NCI-H446 treated with DMSO at 0.1 percent for 48 hours (cell line): ENCODE measurements at regions not wholly inside any gene's neighbourhood (a gene's known extent, or its start where the extent isn't known, plus 50 kb on each side); places are given as distances from the start of the nearest gene placed in this dataset.
"Not testable (repeated sequence)": the region's sequence is repeated elsewhere in the genome, so short reads cannot be mapped to it uniquely, and the experiment has no call there.

Experiments used
- DNase-seq: peaks from one replicate; lab custom pipeline; 2025; lab: John Stamatoyannopoulos, UW

DNA sequence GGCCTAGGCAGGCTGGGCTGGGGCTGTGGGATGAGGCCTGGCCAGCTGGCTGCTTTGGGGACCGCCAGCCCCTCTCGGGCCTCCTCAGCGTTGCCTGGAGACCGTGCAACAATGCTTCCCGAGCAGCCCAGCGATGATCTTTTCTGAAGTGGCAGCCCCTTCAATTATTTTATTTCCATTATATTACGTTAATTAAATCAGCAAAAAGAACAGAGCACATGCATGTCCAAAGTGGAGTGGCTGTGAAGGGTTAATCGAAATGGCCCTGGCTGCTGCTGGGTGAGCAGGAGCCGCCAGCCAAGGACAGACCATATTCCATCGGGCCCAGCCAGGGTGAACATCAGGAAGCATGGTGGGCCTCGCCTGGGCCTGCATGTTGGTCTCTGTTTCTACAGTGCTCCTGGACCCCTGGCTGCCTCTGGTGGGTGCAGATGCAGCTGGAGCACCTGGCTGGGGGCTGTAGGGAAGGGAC, 245.5 kb downstream of the MYCN start:
- no peak for DNase-seq

GRCh38 chr2:16184945-16185660, 244.8 kb downstream of the MYCN start:
- DNase-seq: no peak

GRCh38 chr2:16184341-16184890, 244.1 kb downstream of the MYCN start:
- DNase-seq: no peak

GRCh38 chr2:16183345-16183744, 243.0 kb downstream of the MYCN start:
- DNase-seq: no peak

DNA sequence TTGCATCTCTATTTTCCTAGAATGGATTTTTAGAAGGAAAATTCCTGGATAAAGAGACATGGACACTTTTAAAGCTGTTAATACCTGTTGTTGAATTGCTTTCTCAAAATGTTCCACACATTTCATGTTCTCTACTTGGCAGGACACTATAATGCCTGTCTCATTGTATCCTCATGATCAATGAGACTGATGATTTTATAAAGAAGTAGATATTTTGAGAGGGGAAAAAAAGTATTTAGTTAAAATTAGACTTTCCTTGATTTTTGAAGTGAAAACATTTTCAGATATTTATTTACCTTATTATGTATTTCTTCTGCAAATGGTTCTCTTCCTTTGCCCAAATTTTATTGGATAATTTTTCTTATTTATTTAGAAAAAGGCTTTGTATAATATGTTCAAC, 242.5 kb downstream of the MYCN start:
- DNase-seq: no peak

GRCh38 chr2:16182311-16182815, 242.0 kb downstream of the MYCN start:
- not testable (repeated sequence) for DNase-seq

DNA sequence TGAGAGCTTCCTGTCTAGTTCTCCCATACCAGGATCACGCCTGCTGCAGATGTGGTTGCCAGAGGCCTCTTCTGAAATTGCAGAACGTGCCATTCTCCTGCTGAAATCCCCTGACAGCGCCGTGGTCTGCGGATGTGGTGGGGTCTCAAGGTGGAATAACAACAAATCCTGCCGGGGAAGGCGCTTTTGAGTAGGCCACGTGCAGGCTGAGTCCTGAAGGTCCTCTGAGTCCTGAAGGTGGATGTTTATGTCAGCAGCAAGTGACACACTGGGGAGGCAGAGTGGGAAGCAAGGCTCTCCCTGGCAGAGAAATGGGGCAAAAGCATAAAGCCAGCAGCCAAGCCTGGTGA, 241.4 kb downstream of the MYCN start:
- no peak for DNase-seq

DNA sequence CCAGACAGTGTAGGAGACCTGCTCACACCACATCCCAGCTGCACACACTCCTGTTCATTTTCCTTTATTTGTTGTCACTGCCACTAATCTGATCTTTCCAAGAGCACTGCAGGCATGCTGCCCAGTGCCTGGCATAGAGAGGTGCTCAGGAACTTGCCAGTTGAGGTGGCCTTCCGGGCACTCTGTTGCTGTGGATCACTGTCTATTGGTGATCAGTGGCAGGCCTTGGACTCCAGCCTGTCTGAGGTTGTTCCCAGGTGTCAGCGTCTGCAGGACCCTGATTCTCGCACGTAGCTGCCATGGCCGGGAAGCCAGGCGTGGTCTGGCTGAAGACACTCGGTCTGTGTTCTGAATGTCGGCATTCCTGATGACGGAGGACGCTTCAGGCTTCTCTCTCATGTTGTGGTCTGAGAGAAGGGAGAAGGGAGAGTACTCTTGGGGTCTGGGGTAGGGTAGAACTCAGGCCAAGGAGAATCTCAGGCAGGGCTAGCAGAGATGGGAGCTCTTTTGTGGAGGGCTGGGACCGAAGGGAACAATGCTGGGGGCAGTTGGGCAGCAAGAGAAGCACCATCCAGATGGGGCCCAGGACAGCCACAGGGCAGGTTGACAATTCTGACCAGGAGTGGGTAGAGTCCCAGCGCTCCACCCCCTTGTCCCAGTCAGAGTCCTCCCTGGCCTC, 240.9 kb downstream of the MYCN start:
- no peak for DNase-seq

DNA sequence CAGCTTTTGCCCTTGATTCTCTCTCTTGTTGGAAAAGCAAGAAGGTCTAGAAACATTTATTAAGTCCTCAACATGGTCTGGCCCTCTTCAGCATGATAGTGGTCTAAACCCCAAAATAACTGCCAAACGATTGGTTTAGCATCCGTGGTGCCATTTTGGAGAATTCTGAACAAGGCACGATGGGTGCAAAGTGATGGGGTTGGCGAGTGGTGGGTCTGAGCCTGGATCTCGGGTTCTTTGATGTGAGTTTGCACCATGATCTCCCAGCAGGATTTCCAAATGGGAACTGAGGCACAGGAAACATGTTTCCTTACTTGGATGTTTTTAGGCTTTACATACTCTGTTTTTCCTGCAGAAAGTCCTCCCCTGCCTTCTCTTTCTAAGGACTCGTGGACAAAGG, 240.3 kb downstream of the MYCN start:
- DNase-seq: no peak

DNA sequence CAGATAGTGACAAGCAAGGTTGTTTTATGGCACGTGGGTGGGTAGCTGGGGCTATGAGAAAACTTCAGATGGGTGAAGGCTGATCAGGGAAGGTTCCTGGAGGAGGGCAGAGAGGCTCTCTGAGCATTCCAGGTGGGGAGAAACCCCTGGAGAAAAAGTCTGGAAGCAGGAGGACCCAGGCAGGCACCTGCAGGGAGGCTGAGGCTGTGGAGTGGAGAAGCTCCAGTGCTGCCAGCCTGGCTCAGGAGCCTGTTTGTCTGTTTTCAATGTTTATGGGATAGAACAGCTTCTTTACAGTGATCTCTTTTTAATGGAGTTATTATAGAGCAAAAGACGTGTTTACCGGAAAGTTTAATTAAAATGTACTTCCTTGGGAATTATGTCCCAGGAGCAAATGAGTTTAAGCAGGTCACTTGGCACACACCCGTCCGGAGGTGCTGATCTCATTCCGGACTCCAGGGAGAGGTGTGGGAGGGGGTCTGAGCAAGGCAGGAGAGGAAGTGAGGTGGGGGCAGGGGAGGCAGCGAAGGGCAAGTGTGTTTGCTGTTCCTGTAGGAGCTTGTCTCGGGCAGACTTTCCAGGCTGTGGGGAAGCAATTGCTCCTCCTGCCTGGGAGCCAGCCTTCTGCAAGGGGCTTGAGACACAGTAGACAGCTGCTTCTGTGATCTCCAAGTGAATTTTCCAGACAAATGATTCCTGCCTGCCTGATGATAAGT, 239.5 kb downstream of the MYCN start:
- no peak for DNase-seq

- no peak for DNase-seq
Measured at GRCh38 chr2:16178551-16179130, 238.3 kb downstream of the MYCN start.

GRCh38 chr2:16177671-16178180, 237.4 kb downstream of the MYCN start:
- no peak for DNase-seq

DNA sequence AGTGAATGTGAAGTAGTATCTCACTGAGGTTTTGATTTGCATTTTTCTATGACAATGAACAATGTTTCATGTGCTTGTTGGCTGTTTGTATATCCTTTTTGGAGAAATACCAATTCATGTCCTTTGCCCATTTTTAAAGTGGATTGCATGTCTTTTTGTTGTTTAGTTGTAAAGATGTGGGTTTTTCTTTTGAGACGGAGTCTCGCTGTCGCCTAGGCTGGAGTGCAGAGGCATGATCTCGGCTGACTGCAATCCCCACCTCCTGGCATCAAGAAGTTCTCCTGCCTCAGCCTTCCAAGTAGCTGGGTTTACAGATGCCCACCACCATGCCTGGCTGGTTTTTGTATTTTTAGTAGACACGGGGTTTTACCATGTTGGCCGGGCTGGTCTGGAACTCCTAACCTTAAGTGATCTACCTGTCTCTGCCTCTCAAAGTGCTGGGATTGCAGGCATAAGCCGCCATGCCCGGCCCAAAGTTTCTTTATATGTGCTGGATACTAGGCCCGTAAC, 236.7 kb downstream of the MYCN start:
- DNase-seq: no peak

DNA sequence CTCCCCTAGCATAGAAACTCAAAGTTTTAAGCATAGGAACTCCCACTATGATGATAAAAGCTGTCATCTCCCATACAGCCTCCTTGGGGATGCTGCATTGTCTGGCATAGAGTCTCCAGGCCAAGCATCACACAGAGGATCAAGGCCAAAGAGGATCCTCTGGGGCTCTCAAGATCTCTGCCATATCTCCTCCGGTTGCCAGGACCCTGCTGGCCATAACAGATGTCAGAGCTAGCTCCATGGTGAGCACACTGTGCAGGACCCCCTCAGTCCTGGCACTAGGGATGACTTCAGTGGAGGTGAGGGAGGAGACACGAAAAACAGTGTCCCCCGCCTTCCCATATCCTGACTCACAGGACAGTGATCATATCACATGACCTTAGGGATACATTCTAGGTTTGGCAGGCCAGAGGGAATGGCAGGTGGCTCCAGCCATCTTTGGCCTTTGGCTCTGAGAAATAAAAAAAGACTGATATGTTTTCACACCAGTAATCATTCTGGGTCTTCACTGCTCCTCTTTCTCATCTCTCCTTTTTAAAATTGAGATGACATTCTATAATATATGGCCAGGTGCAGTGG, 235.0 kb downstream of the MYCN start:
- no peak for DNase-seq

DNA sequence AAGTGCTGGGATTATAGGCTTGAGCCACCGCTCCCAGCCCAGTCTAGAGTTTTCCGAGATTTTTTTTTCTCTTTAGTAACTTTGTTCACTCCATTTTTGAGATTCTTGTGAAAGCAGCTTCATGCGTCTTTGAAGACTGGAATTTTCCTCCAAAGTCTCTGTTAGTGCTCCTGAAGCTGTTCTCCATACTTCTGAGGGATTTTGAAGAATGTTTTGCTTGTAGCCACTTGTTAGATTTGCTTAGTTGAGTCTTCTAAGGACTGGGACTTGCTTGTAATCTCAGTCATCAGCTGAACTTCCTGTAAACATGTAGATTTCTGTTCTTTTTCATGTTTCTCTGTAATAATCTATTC, 234.3 kb downstream of the MYCN start:
- DNase-seq: no peak

- no peak for DNase-seq
Measured at GRCh38 chr2:16173893-16174692, 233.7 kb downstream of the MYCN start.

- DNase-seq: no peak
Measured at GRCh38 chr2:16172324-16173175, 232.2 kb downstream of the MYCN start.

- DNase-seq: no peak
Measured at GRCh38 chr2:16171425-16171920, 231.1 kb downstream of the MYCN start.

- no peak for DNase-seq
Measured at GRCh38 chr2:16170675-16171424, 230.5 kb downstream of the MYCN start.
